Ishikawa (cell line): ENCODE measurements at regions not wholly inside any gene's neighbourhood (a gene's known extent, or its start where the extent isn't known, plus 50 kb on each side); places are given as distances from the start of the nearest gene placed in this dataset.

Source experiments
- CEBPB ChIP-seq: IDR thresholded peaks from 2 replicates; pipeline ENCODE4 v1.6.1; 2012
- EP300 ChIP-seq: IDR thresholded peaks from 2 replicates; pipeline ENCODE4 v1.6.1; 2012; ENCODE audit warnings: borderline replicate concordance
- FOXM1 ChIP-seq: IDR thresholded peaks from 2 replicates; pipeline ENCODE4 v1.6.1; 2012; ENCODE audit warnings: low read depth, borderline replicate concordance
- TAF1 ChIP-seq: IDR thresholded peaks from 2 replicates; pipeline ENCODE4 v1.6.1; 2012; ENCODE audit warnings: low read depth, mild to moderate bottlenecking
- YY1 ChIP-seq: IDR thresholded peaks from 2 replicates; pipeline ENCODE4 v1.6.1; 2012; ENCODE audit warnings: low read depth
- TF ChIP-seq, protein P1 (sequence below): IDR thresholded peaks from 2 replicates; pipeline ENCODE4 v1.6.1; 2012
- TF ChIP-seq, protein P2 (sequence below): IDR thresholded peaks from 2 replicates; pipeline ENCODE4 v1.6.1; 2012; ENCODE audit warnings: low read depth, mild to moderate bottlenecking

DNA sequence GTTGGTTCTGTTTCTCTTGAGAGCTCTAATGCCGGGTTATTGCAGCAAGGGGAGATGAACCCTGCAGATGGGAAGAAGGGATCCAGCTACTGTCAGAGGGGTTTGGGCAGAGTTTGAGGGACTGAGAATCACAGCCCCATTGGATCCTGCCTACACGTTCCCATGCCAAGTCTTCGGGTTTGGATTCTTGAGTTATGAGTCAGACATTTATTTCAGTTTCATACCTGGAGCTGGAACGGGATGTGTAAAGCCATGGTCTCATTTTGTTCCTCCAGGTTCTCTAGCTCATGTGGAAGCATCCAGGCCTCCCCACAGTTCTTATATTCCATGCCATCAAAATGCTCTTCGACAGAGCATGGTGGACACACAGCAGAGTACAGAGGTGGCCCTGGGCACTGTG, 275.4 kb upstream of the IRX4 start:
- TF ChIP-seq, protein P1, sequence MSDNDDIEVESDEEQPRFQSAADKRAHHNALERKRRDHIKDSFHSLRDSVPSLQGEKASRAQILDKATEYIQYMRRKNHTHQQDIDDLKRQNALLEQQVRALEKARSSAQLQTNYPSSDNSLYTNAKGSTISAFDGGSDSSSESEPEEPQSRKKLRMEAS, result no peak
- TF ChIP-seq YY1 (no peak), TAF1 (no peak), FOXM1 (no peak), CEBPB (no peak), EP300 (no peak)
- TF ChIP-seq, protein P2, sequence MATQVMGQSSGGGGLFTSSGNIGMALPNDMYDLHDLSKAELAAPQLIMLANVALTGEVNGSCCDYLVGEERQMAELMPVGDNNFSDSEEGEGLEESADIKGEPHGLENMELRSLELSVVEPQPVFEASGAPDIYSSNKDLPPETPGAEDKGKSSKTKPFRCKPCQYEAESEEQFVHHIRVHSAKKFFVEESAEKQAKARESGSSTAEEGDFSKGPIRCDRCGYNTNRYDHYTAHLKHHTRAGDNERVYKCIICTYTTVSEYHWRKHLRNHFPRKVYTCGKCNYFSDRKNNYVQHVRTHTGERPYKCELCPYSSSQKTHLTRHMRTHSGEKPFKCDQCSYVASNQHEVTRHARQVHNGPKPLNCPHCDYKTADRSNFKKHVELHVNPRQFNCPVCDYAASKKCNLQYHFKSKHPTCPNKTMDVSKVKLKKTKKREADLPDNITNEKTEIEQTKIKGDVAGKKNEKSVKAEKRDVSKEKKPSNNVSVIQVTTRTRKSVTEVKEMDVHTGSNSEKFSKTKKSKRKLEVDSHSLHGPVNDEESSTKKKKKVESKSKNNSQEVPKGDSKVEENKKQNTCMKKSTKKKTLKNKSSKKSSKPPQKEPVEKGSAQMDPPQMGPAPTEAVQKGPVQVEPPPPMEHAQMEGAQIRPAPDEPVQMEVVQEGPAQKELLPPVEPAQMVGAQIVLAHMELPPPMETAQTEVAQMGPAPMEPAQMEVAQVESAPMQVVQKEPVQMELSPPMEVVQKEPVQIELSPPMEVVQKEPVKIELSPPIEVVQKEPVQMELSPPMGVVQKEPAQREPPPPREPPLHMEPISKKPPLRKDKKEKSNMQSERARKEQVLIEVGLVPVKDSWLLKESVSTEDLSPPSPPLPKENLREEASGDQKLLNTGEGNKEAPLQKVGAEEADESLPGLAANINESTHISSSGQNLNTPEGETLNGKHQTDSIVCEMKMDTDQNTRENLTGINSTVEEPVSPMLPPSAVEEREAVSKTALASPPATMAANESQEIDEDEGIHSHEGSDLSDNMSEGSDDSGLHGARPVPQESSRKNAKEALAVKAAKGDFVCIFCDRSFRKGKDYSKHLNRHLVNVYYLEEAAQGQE, result no peak
